GM12891 (cell line): ENCODE measurements at regions not wholly inside any gene's neighbourhood (a gene's known extent, or its start where the extent isn't known, plus 50 kb on each side); places are given as distances from the start of the nearest gene placed in this dataset.

ENCODE experiments used
- POLR2A ChIP-seq: IDR thresholded peaks from 2 replicates; pipeline ENCODE4 v1.6.1; 2011; ENCODE audit warnings: low read depth, low read length, control low read depth
- TAF1 ChIP-seq: IDR thresholded peaks from 2 replicates; pipeline ENCODE4 v1.6.1; 2011; ENCODE audit warnings: low read depth, low read length, control low read depth

DNA sequence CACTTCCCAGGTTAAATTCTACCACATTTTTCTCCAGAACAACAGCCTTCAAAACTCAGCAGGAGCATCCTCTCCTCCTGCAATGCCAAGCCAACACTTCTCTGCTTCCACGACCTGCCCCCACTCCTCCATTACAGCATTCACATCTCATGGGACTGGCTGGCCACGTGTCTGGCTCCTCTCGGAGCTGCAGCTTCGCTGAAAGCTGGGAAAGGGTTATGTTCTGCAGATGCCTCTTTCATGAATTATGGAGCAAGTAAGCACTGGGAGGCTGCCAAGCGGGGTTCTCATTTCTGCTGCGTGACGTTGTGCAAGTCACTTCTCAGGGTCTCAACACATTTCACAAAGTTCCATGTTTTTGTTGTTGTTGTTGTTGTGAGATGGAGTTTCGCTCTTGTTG is 142.2 kb upstream of the RFLNA start:
- no peak for TF ChIP-seq TAF1
- TF ChIP-seq POLR2A, result no peak
